Transverse colon (tissue), 4 donors: ENCODE measurements at regions not wholly inside any gene's neighbourhood (a gene's known extent, or its start where the extent isn't known, plus 50 kb on each side); places are given as distances from the start of the nearest gene placed in this dataset.
"Not testable (repeated sequence)": the region's sequence is repeated elsewhere in the genome, so short reads cannot be mapped to it uniquely, and the experiment has no call there.

Source experiments
- DNase-seq: peaks from one replicate; pipeline ENCODE4 v3.0.0-alpha.2; 2019
- H3K27ac ChIP-seq, 4 donors: fragments of 200-600 bp; sonication (generic); 2 replicates each; pipeline ENCODE4 v1.5.1; 2016 to 2018; ENCODE audit warnings: inconsistent platforms in 4 of 4
- H3K27me3 ChIP-seq: fragments of 200-600 bp; sonication (generic); 2 replicates; pipeline ENCODE4 v1.5.1; 2017; ENCODE audit warnings: inconsistent platforms
- H3K36me3 ChIP-seq, 4 donors: fragments of 200-600 bp; sonication (generic); 2 replicates each; pipeline ENCODE4 v1.5.1; 2017 to 2019; ENCODE audit warnings: inconsistent platforms in 4 of 4
- H3K4me1 ChIP-seq, 4 donors: fragments of 200-600 bp; sonication (generic); 2 replicates each; pipeline ENCODE4 v1.5.1; 2017 to 2020; ENCODE audit warnings: inconsistent platforms in 4 of 4
- H3K4me3 ChIP-seq, 4 donors: fragments of 200-600 bp; sonication (generic); 1 replicate in 1 of 4; 2 replicates in 3 of 4; pipeline versions ENCODE4 v1.5.1 to v1.6.1; 2017 to 2019; ENCODE audit warnings: inconsistent platforms in 4 of 4
- H3K9me3 ChIP-seq, 2 donors: fragments of 200-600 bp; sonication (generic); 2 replicates each; pipeline ENCODE4 v1.5.1; 2017 to 2019; ENCODE audit warnings: inconsistent platforms in 2 of 2
- EP300 ChIP-seq: sonication (generic); formaldehyde crosslinking; IDR thresholded peaks from one replicate; pipeline ENCODE4 v1.6.1; 2017; ENCODE audit warnings: antibody characterized with exemption, low read depth
- POLR2A ChIP-seq: fragments of 450-650 bp; IDR thresholded peaks from one replicate; pipeline ENCODE4 v1.6.1; 2016; ENCODE audit warnings: antibody characterized with exemption, mild to moderate bottlenecking, moderate library complexity
- POLR2AphosphoS5 ChIP-seq, 3 donors: sonication (generic); formaldehyde crosslinking; IDR thresholded peaks; one replicate each; pipeline ENCODE4 v1.6.1; 2016; ENCODE audit warnings: antibody characterized with exemption in 3 of 3
- WGBS, 2 donors: methylation state at CpG; one replicate each; pipeline ENCODE4 v1.1.5; 2018; ENCODE audit warnings: low coverage in 1 of 2; 5-methylcytosine and 5-hydroxymethylcytosine counted together
- in situ Hi-C, 4 donors: fragments of 200-750 bp; cut with MboI; loops; one replicate each; pipeline versions ENCODE4 v1.15.0 to v1.15.1; 2017; ENCODE audit warnings: low sequenced_read_pairs in 3 of 4, low pct_ligation_motif_present in 1 of 4, low pct_unique_long_range_greater_than_20kb in 1 of 4
- intact Hi-C: fragments of 100-400 bp; cut with DNase I; formaldehyde crosslinking; loops from one replicate; pipeline ENCODE4 v1.15.1; 2023; ENCODE audit warnings: low total_unique reads
- TF ChIP-seq, protein P1 (sequence below), 5 experiments: fragments of 200-600 bp in 3 of 5; fragments of 450-650 bp in 2 of 5; sonication (generic) in 3 of 5; IDR thresholded peaks; 1 replicate in 2 of 5; 2 replicates in 3 of 5; pipeline ENCODE4 v1.5.1; 2016 to 2017; ENCODE audit warnings: antibody characterized with exemption in 5 of 5, inconsistent platforms in 3 of 5, mild to moderate bottlenecking in 2 of 5, moderate library complexity in 1 of 5

DNA sequence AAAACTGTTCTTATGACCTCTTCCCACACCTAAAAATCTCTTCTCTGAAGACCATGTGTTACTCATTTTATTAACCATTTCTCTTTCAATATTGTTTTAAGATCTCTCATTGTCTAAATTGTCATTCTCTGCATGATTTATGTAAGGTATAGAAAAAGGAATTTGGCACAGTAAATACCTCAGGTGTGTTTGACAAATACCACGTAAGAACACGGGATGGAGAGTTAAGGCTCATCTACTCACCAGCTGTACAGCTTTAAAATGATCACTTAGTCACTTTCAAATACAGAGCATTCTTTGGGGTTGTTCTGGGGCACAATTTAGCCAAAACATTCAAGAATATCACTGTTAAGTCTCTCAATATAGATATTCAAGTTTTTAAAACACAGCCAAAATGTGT is 627.1 kb downstream of the MCTP2 start:
- 24 to 32% methylated on average over 2 of the region's 2 CpGs for WGBS, 2 donors
- no peaks in the 10 kb centered on the region for H3K27me3 ChIP-seq
- TF ChIP-seq POLR2A: no peak
- TF ChIP-seq POLR2AphosphoS5 (IDR thresholded peaks at IDR 0.05): no peak
- TF ChIP-seq, protein P1, sequence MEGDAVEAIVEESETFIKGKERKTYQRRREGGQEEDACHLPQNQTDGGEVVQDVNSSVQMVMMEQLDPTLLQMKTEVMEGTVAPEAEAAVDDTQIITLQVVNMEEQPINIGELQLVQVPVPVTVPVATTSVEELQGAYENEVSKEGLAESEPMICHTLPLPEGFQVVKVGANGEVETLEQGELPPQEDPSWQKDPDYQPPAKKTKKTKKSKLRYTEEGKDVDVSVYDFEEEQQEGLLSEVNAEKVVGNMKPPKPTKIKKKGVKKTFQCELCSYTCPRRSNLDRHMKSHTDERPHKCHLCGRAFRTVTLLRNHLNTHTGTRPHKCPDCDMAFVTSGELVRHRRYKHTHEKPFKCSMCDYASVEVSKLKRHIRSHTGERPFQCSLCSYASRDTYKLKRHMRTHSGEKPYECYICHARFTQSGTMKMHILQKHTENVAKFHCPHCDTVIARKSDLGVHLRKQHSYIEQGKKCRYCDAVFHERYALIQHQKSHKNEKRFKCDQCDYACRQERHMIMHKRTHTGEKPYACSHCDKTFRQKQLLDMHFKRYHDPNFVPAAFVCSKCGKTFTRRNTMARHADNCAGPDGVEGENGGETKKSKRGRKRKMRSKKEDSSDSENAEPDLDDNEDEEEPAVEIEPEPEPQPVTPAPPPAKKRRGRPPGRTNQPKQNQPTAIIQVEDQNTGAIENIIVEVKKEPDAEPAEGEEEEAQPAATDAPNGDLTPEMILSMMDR (IDR thresholded peaks at IDR 0.05): no peak
- TF ChIP-seq EP300: no peak
- peaks cover 0 to 19% (median 5%) of the 10 kb centered on the region in 4 donors for H3K4me1 ChIP-seq
- H3K27ac ChIP-seq: peak overlapping the region in 2 of 4 donors; percentile 24 to 37
- H3K4me3 ChIP-seq: no peak overlapping the region
- intact Hi-C loops (no loop called here), in situ Hi-C loops (no loop called here)
- no peaks in the 10 kb centered on the region for H3K36me3 ChIP-seq
- DNase-seq: no peak
- H3K9me3 ChIP-seq: no peaks in the 10 kb centered on the region

GRCh38 chr15:94858920-94859319 is 627.6 kb downstream of the MCTP2 start:
- TF ChIP-seq, protein P1 (IDR thresholded peaks at IDR 0.05): no peak
- TF ChIP-seq POLR2AphosphoS5 (IDR thresholded peaks at IDR 0.05): no peak
- no peak for TF ChIP-seq EP300
- TF ChIP-seq POLR2A: no peak
- H3K36me3 ChIP-seq: no peaks in the 10 kb centered on the region
- peaks cover 0 to 19% (median 5%) of the 10 kb centered on the region in 4 donors for H3K4me1 ChIP-seq
- no peaks in the 10 kb centered on the region for H3K9me3 ChIP-seq
- intact Hi-C loops (no loop called here), in situ Hi-C loops (no loop called here)
- no peaks in the 10 kb centered on the region for H3K27me3 ChIP-seq
- H3K27ac ChIP-seq: peak overlapping the region in 2 of 4 donors; percentile 24 to 37
- no peak overlapping the region for H3K4me3 ChIP-seq
- DNase-seq: no peak

DNA sequence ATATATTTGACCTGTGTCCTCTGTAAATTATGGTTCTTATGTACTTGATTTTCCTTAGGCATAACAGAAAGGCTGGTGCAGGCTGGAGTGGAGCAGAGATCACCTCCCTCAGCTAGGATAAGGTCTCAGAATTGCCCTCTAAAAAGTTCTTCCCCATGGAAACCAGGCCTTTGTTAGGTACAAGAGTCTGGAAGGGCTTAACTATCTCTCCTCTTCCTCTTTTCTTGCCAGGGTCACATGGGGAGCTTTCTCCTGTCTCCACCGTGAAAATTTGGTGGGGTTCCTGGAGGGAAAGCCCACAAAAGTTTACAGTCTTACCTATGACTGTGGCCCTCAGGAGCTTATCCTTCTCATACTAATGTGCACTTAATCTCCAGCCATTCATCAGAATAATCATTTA is 633.2 kb downstream of the MCTP2 start:
- intact Hi-C loops (no loop called here), in situ Hi-C loops (no loop called here)
- H3K9me3 ChIP-seq: no peaks in the 10 kb centered on the region
- H3K4me1 ChIP-seq: peaks cover 0 to 2% (median under 1%) of the 10 kb centered on the region in 4 donors
- no peaks in the 10 kb centered on the region for H3K27me3 ChIP-seq
- no peak overlapping the region for H3K4me3 ChIP-seq
- H3K27ac ChIP-seq: no peak overlapping the region
- TF ChIP-seq, protein P1 (IDR thresholded peaks at IDR 0.05): no peak
- TF ChIP-seq POLR2A (no peak), POLR2AphosphoS5 (IDR thresholded peaks at IDR 0.05) (no peak), EP300 (no peak)
- H3K36me3 ChIP-seq: no peaks in the 10 kb centered on the region
- 83% methylated on average over 1 of the region's 1 CpG; no CpG with 5 or more reads in 1 of the 2 donors for WGBS, 2 donors
- no peak for DNase-seq

- H3K27me3 ChIP-seq, DNase-seq, in situ Hi-C loops, H3K4me1 ChIP-seq, H3K4me3 ChIP-seq, H3K36me3 ChIP-seq, H3K27ac ChIP-seq, H3K9me3 ChIP-seq, intact Hi-C loops: not testable (repeated sequence)
- 95 to 97% methylated on average over 6 to 7 of the region's 8 CpGs for WGBS, 2 donors
These were observed 636.9 kb downstream of the MCTP2 start for GRCh38 chr15:94868265-94868664.

- H3K4me3 ChIP-seq: no peak overlapping the region
- H3K36me3 ChIP-seq: no peaks in the 10 kb centered on the region
- TF ChIP-seq POLR2A (no peak), EP300 (no peak), POLR2AphosphoS5 (IDR thresholded peaks at IDR 0.05) (no peak)
- TF ChIP-seq, protein P1 (IDR thresholded peaks at IDR 0.05): no peak
- H3K4me1 ChIP-seq: no peaks in the 10 kb centered on the region
- no peaks in the 10 kb centered on the region for H3K9me3 ChIP-seq
- no peaks in the 10 kb centered on the region for H3K27me3 ChIP-seq
- intact Hi-C loops: no loop called here
- H3K27ac ChIP-seq: no peak overlapping the region
- DNase-seq: no peak
- 95 to 100% methylated on average over 2 of the region's 2 CpGs for WGBS, 2 donors
- in situ Hi-C loops: no loop called here
These were observed 644.2 kb downstream of the MCTP2 start for GRCh38 chr15:94875550-94875949.
